CD4-positive, alpha-beta T cell (primary cell): ENCODE measurements at regions not wholly inside any gene's neighbourhood (a gene's known extent, or its start where the extent isn't known, plus 50 kb on each side); places are given as distances from the start of the nearest gene placed in this dataset.

Source experiments
- ATAC-seq: fragments of 200-7000 bp; cut with Tn5 transposase; one replicate; pipeline ENCODE4 v1.10.0; 2022; ENCODE audit warnings: mild to moderate bottlenecking; ENCODE audit not compliant: poor library complexity
- CTCF ChIA-PET: fragments of 350-600 bp; sonication (Branson Sonifier 250); formaldehyde crosslinking; loops from one replicate; lab custom pipeline; 2021; ENCODE audit warnings: antibody characterized with exemption, inconsistent platforms; lab: Charles Lee
- POLR2A ChIA-PET: fragments of 350-600 bp; sonication (Branson Sonifier 250); formaldehyde crosslinking; loops from one replicate; lab custom pipeline; 2021; ENCODE audit warnings: antibody characterized with exemption, inconsistent platforms; lab: Charles Lee
- DNase-seq, 14 experiments: peaks; one replicate each; pipeline ENCODE4 v3.0.0-alpha.2; 2013 to 2020; ENCODE audit warnings: mixed read lengths in 2 of 14
- H3K27ac ChIP-seq, 2 donors: one replicate each; pipeline versions ENCODE4 v1.5.1 to v1.7.0; 2013; ENCODE audit warnings: low read length in 2 of 2, low read depth in 1 of 2, mild to moderate bottlenecking in 1 of 2
- H3K27me3 ChIP-seq, 2 experiments: 1 replicate in 1 of 2; 2 replicates in 1 of 2; pipeline versions ENCODE4 v1.6.1 to v1.7.0; 2013; ENCODE audit warnings: low read length in 2 of 2, control low read depth in 1 of 2, mild to moderate bottlenecking in 1 of 2, moderate library complexity in 1 of 2; ENCODE audit not compliant: insufficient read depth in 2 of 2, control insufficient read depth in 1 of 2
- H3K36me3 ChIP-seq: one replicate; pipeline ENCODE4 v1.6.1; 2013; ENCODE audit warnings: low read length, control low read depth; ENCODE audit not compliant: insufficient read depth
- H3K4me1 ChIP-seq: one replicate; pipeline ENCODE4 v1.6.1; 2013; ENCODE audit warnings: low read length, control low read depth; ENCODE audit not compliant: insufficient read depth
- H3K4me3 ChIP-seq: one replicate; pipeline ENCODE4 v1.5.1; 2013; ENCODE audit warnings: mild to moderate bottlenecking, low read length, moderate library complexity
- H3K9me3 ChIP-seq, 2 experiments: 1 replicate in 1 of 2; 2 replicates in 1 of 2; pipeline versions ENCODE4 v1.6.1 to v1.7.0; 2013; ENCODE audit warnings: low read length in 2 of 2, mild to moderate bottlenecking in 2 of 2, control low read depth in 1 of 2, moderate library complexity in 1 of 2; ENCODE audit not compliant: control insufficient read depth in 1 of 2, insufficient read depth in 1 of 2
- H3K27ac Mint-ChIP-seq: one replicate; pipeline ENCODE4 v1.8.0; 2020; ENCODE audit warnings: mixed read lengths
- H3K27me3 Mint-ChIP-seq: one replicate; pipeline ENCODE4 v1.8.0; 2021; ENCODE audit warnings: mixed read lengths
- H3K36me3 Mint-ChIP-seq: one replicate; pipeline ENCODE4 v1.8.0; 2021; ENCODE audit warnings: low read depth, mixed read lengths
- H3K4me1 Mint-ChIP-seq: one replicate; pipeline ENCODE4 v1.8.0; 2021; ENCODE audit warnings: low read depth, mixed read lengths
- H3K4me3 Mint-ChIP-seq: one replicate; pipeline ENCODE4 v1.8.0; 2020; ENCODE audit warnings: mild to moderate bottlenecking, mixed read lengths
- H3K9me3 Mint-ChIP-seq: one replicate; pipeline ENCODE4 v1.8.0; 2020; ENCODE audit warnings: mixed read lengths
- CTCF ChIP-seq: fragments of 200-600 bp; IDR thresholded peaks from one replicate; pipeline ENCODE4 v1.8.0; 2022; ENCODE audit warnings: antibody characterized with exemption, mild to moderate bottlenecking
- intact Hi-C, 2 experiments: fragments of 100-400 bp; cut with DNase I in 1 of 2; cut with micrococcal nuclease in 1 of 2; formaldehyde crosslinking; loops; one replicate each; pipeline versions ENCODE4 v1.15.1 to v1.9.0; 2023 to 2025; cut with DNase I, micrococcal nuclease

- H3K9me3 Mint-ChIP-seq: no peaks in the 10 kb centered on the region
- Histone ChIP-seq H3K27ac (no peak overlapping the region), H3K4me1 (no peaks in the 10 kb centered on the region), H3K9me3 (peaks cover 0 to 4% of the 10 kb centered on the region in 2 experiments), H3K4me3 (no peak overlapping the region), H3K36me3 (no peaks in the 10 kb centered on the region), H3K27me3 (no peaks in the 10 kb centered on the region)
- H3K27me3 Mint-ChIP-seq: no peaks in the 10 kb centered on the region
- ChIA-PET CTCF (no interaction called here), POLR2A (no interaction called here)
- H3K4me1 Mint-ChIP-seq: no peaks in the 10 kb centered on the region
- H3K36me3 Mint-ChIP-seq: no peaks in the 10 kb centered on the region
- ATAC-seq: no peak
- DNase-seq: no peak
- no peak overlapping the region for H3K4me3 Mint-ChIP-seq
- TF ChIP-seq CTCF: no peak
- intact Hi-C loops: no loop called here
- H3K27ac Mint-ChIP-seq: no peak overlapping the region
Observed at GRCh38 chr10:121415063-121415399, 183.2 kb downstream of the FGFR2 start.

GRCh38 chr10:121416071-121416470, 182.2 kb downstream of the FGFR2 start:
- no peaks in the 10 kb centered on the region for H3K36me3 Mint-ChIP-seq
- no peaks in the 10 kb centered on the region for H3K27me3 Mint-ChIP-seq
- no peak overlapping the region for H3K27ac ChIP-seq
- H3K4me3 Mint-ChIP-seq: no peak overlapping the region
- TF ChIP-seq CTCF: no peak
- ChIA-PET CTCF (no interaction called here), POLR2A (no interaction called here)
- H3K27ac Mint-ChIP-seq: no peak overlapping the region
- H3K4me1 Mint-ChIP-seq: no peaks in the 10 kb centered on the region
- no peaks in the 10 kb centered on the region for H3K36me3 ChIP-seq
- H3K27me3 ChIP-seq: no peaks in the 10 kb centered on the region
- ATAC-seq: no peak
- H3K4me3 ChIP-seq: no peak overlapping the region
- H3K9me3 ChIP-seq: peaks cover 0 to 4% of the 10 kb centered on the region in 2 experiments
- intact Hi-C loops: no loop called here
- DNase-seq: no peak
- H3K9me3 Mint-ChIP-seq: no peaks in the 10 kb centered on the region
- H3K4me1 ChIP-seq: no peaks in the 10 kb centered on the region

- H3K9me3 ChIP-seq: peaks cover 0 to 3% of the 10 kb centered on the region in 2 experiments
- no peak overlapping the region for H3K4me3 ChIP-seq
- no peaks in the 10 kb centered on the region for H3K27me3 ChIP-seq
- Mint-ChIP-seq H3K27ac (no peak overlapping the region), H3K9me3 (no peaks in the 10 kb centered on the region), H3K27me3 (no peaks in the 10 kb centered on the region), H3K4me1 (no peaks in the 10 kb centered on the region), H3K4me3 (no peak overlapping the region), H3K36me3 (no peaks in the 10 kb centered on the region)
- H3K4me1 ChIP-seq: no peaks in the 10 kb centered on the region
- no peak overlapping the region for H3K27ac ChIP-seq
- no peak for DNase-seq
- no peak for ATAC-seq
- no peak for TF ChIP-seq CTCF
- no peaks in the 10 kb centered on the region for H3K36me3 ChIP-seq
- CTCF ChIA-PET: no interaction called here
- intact Hi-C loops: no loop called here
- POLR2A ChIA-PET: no interaction called here
Observed at GRCh38 chr10:121417298-121417697, 180.9 kb downstream of the FGFR2 start.
